Activated naive CD8-positive, alpha-beta T cell treated with anti-CD3 and anti-CD28 coated beads for 36 hours (primary cell): ENCODE measurements at regions not wholly inside any gene's neighbourhood (a gene's known extent, or its start where the extent isn't known, plus 50 kb on each side); places are given as distances from the start of the nearest gene placed in this dataset.
"Not testable (repeated sequence)": the region's sequence is repeated elsewhere in the genome, so short reads cannot be mapped to it uniquely, and the experiment has no call there.

ENCODE experiments used
- DNase-seq: peaks from one replicate; pipeline ENCODE4 v3.0.0; 2021
- H3K27ac Mint-ChIP-seq: one replicate; pipeline ENCODE4 v1.8.0; 2022; ENCODE audit warnings: mild to moderate bottlenecking, moderate library complexity, mixed read lengths
- H3K27me3 Mint-ChIP-seq: one replicate; pipeline ENCODE4 v1.8.0; 2022; ENCODE audit warnings: mild to moderate bottlenecking, mixed read lengths
- H3K36me3 Mint-ChIP-seq: one replicate; pipeline ENCODE4 v1.8.0; 2021; ENCODE audit warnings: mild to moderate bottlenecking, mixed read lengths
- H3K4me1 Mint-ChIP-seq: one replicate; pipeline ENCODE4 v1.8.0; 2021; ENCODE audit warnings: mixed read lengths
- H3K4me3 Mint-ChIP-seq: one replicate; pipeline ENCODE4 v1.8.0; 2022; ENCODE audit warnings: mild to moderate bottlenecking, moderate library complexity, mixed read lengths
- H3K9me3 Mint-ChIP-seq: one replicate; pipeline ENCODE4 v1.8.0; 2022; ENCODE audit warnings: mixed read lengths

DNA sequence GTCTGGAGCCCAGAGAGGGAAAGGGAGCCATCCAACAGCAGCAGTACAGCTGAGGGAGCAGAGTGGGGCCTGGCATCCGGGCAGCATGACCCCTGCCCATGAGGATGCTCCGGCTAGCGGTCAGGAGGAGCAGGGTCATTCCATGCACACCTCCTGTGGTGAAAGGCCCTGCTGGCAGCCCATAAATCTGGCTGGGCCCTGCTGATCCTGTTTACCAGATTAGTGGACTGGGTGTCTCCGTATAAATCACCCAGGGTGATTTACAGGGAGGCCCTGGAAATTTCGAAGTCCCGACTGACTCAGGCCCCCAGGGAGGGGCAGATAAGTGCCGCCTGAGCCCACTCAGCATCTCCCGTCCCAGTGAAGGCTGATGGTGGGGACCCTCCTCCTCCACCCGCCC is 117.6 kb upstream of the HAND1 start:
- no peak overlapping the region for H3K27ac Mint-ChIP-seq
- H3K9me3 Mint-ChIP-seq: no peaks in the 10 kb centered on the region
- DNase-seq: no peak
- H3K36me3 Mint-ChIP-seq: no peaks in the 10 kb centered on the region
- H3K27me3 Mint-ChIP-seq: peaks cover 8% of the 10 kb centered on the region
- no peaks in the 10 kb centered on the region for H3K4me1 Mint-ChIP-seq
- no peak overlapping the region for H3K4me3 Mint-ChIP-seq

DNA sequence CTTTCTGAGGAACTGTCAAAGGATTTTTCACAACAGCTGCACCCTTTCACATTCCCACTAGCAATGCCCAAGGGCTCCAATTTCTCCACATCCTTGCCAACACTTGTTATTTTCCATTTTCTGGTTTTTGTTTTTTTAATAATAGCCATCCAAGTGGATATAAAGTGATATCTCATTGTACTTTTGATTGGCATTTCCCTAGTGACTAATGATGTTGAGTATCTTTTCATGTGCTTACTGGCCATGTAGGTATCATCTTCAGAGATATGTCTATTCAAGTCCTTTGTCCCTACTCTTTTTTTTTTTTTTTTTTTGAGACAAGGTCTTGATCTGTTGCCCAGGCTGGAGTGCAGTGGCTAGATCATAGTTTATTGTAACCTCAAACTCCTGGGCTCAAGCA is 115.8 kb upstream of the HAND1 start:
- peaks cover 8% of the 10 kb centered on the region for H3K27me3 Mint-ChIP-seq
- H3K36me3 Mint-ChIP-seq: no peaks in the 10 kb centered on the region
- H3K27ac Mint-ChIP-seq: no peak overlapping the region
- H3K4me3 Mint-ChIP-seq: no peak overlapping the region
- no peaks in the 10 kb centered on the region for H3K9me3 Mint-ChIP-seq
- no peak for DNase-seq
- no peaks in the 10 kb centered on the region for H3K4me1 Mint-ChIP-seq

DNA sequence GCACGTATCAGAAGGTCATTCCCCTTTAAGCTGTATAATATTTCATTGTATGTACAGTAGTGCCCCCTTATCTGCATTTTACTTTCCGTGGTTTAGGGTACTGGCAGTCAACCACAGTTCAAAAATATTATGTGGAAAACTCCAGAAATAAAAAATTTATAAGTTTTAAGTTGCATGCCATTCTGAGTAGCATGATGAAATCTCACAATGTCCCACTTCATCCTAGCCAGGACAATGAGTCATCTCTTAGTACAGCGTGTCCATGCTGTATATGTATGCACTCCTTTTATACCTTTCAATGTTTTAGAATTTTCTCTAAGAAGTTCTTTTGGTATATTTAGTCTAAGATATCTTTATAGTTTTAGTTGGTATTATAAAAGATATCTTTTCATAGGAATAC is 115.0 kb upstream of the HAND1 start:
- Mint-ChIP-seq H3K27me3 (peaks cover 10% of the 10 kb centered on the region), H3K4me1 (no peaks in the 10 kb centered on the region), H3K36me3 (no peaks in the 10 kb centered on the region), H3K27ac (no peak overlapping the region), H3K9me3 (no peaks in the 10 kb centered on the region), H3K4me3 (no peak overlapping the region)
- no peak for DNase-seq

DNA sequence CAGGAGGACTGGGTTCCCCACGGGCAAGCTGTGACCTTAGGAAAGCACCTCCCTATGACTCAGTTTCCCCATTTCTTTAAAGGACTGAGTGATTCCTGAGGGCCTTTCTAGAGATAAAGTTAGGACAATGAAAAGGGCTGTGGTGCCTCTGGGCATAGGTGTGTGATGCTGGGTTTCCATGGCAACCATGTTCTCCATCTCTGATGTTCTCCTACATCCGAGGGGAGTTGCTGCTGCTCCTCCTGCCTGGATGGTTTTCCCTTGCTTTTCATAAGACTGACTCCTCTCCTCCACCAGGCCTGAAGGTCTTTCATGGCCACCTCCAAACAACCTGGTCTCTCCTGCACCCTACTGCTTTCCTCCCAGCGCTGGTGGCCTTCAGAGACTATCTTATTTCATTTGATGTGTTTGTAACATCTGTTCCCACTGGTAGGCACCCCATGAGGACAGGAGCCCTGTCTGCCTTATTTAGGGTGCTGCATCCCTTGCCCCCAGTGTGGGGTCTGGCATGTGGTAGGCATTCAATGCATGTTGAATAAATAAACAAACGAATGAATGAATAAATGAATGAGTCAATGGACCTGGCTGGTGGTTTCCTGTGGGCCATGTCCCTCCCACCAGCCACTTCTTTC is 112.2 kb upstream of the HAND1 start:
- Mint-ChIP-seq H3K9me3 (no peaks in the 10 kb centered on the region), H3K4me1 (no peaks in the 10 kb centered on the region)

DNA sequence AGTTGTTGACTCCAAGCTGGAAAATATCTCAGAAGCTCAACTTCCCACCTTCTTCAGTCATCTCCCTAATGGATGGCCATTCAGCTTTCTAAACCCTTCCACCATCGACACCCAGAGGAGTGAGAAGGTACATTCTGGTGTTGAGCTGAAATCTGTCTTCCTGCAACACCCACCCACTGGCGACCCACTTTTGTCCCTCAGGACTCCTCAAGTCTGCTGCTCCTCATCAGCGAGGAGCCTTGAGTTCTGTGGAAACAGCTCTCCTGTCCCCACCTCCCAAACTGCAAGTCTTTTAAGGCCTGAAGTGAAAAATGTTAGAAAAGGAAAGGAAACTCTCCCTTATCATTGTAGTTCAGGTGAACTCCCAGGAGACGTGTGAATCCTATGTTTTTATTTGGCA is 111.5 kb upstream of the HAND1 start:
- H3K27ac Mint-ChIP-seq: no peak overlapping the region
- no peak overlapping the region for H3K4me3 Mint-ChIP-seq
- H3K4me1 Mint-ChIP-seq: no peaks in the 10 kb centered on the region
- peaks cover 26% of the 10 kb centered on the region for H3K27me3 Mint-ChIP-seq
- H3K36me3 Mint-ChIP-seq: no peaks in the 10 kb centered on the region
- H3K9me3 Mint-ChIP-seq: no peaks in the 10 kb centered on the region
- no peak for DNase-seq

More for the DNA sequence above, 112.2 kb upstream of the HAND1 start:
- Mint-ChIP-seq H3K27ac (no peak overlapping the region), H3K4me3 (no peak overlapping the region), H3K36me3 (no peaks in the 10 kb centered on the region), H3K27me3 (peaks cover 22% of the 10 kb centered on the region)
- DNase-seq: no peak

DNA sequence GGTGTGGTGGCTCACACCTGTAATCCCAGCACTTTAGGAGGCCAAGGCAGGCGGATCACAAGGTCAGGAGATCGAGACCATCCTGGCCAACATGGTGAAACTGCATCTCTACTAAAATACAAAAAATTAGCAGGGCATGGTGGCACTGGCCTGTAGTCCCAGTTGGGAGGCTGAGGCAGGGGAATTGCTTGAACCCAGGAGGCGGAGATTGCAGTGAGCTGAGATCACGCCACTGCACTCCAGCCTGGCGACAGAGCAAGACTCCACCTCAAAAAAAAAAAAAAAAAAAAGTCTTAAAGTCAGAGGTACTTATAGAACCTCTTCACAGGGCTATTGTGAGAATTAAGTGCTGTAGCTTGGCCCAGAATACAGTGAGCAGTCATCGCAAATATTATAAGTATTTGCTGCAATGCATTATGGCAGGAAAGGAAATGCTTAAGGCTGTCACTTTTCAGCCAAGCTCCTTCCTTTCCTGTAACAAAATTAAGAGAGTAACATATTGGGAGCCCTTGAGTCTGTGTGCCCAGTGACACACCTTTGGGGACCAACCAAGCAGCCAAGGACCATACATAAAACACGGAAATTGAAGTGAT is 110.9 kb upstream of the HAND1 start:
- H3K4me1 Mint-ChIP-seq, DNase-seq: not testable (repeated sequence)

DNA sequence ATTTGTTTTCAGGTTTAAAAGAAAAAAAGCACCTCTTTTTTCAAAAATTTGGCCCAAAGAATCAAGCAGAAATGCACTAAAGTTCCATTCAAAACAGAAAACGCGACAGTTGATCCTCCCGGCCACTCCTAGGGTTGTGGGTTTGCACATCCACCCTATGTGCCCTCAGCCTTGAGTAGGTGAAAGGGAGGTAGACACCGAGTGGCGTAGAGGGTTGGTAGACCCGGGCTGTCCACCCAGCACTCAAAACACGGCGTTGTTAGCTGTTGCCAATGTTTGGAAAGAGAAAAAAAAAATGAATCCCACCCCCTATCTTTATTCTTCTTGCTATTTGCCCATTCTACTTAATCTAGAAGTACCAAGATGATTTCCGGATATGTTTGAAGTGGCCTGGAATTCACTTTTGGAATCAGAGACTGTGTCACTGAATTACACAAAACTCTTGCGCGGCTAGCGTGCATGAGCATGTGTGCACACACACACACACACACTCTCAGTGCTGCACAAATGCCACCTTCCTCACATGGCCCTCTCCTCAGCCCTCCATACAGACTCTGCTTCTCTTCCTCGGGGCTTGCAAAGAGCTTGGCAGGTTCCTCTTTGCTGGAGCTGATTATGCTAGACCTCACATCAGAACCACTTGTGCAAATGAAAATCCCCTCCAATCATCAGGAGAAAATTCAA is 110.2 kb upstream of the HAND1 start:
- Mint-ChIP-seq H3K9me3 (no peaks in the 10 kb centered on the region), H3K4me3 (no peak overlapping the region), H3K4me1 (no peaks in the 10 kb centered on the region), H3K27me3 (peaks cover 34% of the 10 kb centered on the region), H3K36me3 (no peaks in the 10 kb centered on the region), H3K27ac (no peak overlapping the region)
- no peak for DNase-seq

More for the DNA sequence above, 110.9 kb upstream of the HAND1 start:
- H3K9me3 Mint-ChIP-seq, H3K36me3 Mint-ChIP-seq, H3K27ac Mint-ChIP-seq, H3K4me3 Mint-ChIP-seq: not testable (repeated sequence)
- peaks cover 28% of the 10 kb centered on the region for H3K27me3 Mint-ChIP-seq

DNA sequence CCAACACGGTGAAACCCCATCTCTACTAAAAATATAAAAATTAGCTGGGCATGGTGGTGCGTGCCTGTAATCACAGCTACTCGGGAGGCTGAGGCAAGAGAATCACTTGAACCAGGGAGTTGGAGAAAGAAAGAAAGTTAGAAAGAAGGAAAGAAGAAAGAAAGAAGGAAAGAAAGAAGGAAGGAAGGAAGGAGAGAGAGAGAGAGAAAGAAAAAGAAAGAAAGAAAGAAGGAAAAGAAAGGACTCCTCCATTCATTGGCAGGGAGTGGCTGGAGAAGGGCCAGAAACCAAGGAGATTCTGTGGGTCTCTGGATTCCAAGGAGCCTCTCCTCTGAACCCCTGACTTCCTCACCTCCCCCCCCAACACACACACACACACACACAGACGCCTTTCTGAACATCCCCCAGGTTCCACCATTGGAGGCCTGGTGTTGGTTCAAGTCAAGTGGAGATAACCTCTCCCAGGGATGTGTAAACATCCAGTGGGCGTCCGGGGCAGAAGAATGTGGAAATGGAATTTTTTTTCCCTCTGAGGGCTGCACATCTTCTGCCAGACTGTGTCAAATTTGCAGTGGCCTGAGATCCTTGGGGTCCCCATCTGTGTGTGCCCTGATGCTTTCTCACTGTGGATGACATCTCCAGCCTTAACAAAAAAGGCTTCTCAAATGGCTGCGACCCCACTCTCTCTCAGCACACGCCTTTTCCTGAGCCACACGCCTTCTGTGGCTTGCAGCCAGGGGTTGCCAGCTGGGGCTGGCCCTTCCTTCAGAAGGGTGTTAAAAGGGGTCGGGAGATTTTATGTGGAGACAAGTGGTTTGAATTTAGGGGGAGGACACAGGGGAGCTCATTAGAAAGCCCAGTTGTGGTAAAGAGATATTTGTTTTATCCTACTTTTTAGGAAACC is 109.3 kb upstream of the HAND1 start:
- H3K27me3 Mint-ChIP-seq: peaks cover 41% of the 10 kb centered on the region
- H3K4me1 Mint-ChIP-seq: no peaks in the 10 kb centered on the region
- H3K4me3 Mint-ChIP-seq: no peak overlapping the region
- H3K9me3 Mint-ChIP-seq: no peaks in the 10 kb centered on the region
- no peak overlapping the region for H3K27ac Mint-ChIP-seq
- no peaks in the 10 kb centered on the region for H3K36me3 Mint-ChIP-seq
- DNase-seq: no peak

DNA sequence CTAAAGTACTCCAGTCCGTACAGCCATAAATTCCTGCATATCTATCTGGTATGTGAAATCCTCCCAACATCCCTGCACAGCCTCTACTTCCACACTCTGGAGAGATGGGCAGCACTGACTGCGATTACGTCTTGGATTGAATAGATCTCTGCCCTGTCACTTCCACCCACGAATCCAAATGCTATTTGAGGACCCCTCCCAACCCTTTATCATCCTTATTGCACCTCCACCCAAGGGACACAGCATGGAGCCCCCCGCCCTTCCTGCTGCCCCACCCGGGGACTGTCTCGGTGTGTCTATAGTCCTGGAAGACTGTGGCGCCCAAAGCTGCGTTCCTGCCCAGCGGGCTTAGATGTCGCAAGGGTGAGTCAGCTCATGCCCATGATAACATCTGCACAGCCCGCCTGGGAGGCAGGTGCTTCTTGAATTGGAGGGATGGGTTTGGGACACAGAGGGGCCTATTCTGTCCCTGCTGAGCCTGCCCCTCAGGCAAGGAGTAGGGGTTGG is 105.7 kb upstream of the HAND1 start:
- Mint-ChIP-seq H3K4me1 (no peaks in the 10 kb centered on the region), H3K4me3 (no peak overlapping the region), H3K27me3 (peaks cover 35% of the 10 kb centered on the region), H3K27ac (no peak overlapping the region), H3K9me3 (no peaks in the 10 kb centered on the region), H3K36me3 (no peaks in the 10 kb centered on the region)
- no peak for DNase-seq

DNA sequence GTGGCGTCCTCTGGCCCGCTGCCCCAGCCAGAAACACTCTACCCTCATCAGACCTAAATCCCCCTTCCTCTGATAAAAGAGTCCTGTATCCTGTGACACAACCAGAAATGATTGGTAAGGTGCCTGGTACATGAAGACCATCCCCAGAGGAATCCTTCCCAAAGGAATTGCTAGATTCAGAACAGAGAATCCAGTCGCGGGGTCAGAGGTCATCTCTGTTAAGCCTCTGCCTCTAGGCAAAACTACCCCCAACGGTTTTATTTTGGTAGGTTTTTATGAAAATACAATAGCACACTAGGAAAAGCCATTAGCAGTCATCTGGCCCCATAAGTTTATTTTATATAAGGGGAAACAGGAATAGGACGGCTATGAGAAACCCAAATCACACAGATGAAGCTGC is 102.4 kb upstream of the HAND1 start:
- H3K27ac Mint-ChIP-seq: no peak overlapping the region
- no peak for DNase-seq
- H3K4me1 Mint-ChIP-seq: no peaks in the 10 kb centered on the region
- no peaks in the 10 kb centered on the region for H3K36me3 Mint-ChIP-seq
- H3K9me3 Mint-ChIP-seq: no peaks in the 10 kb centered on the region
- H3K27me3 Mint-ChIP-seq: peaks cover 41% of the 10 kb centered on the region
- no peak overlapping the region for H3K4me3 Mint-ChIP-seq

DNA sequence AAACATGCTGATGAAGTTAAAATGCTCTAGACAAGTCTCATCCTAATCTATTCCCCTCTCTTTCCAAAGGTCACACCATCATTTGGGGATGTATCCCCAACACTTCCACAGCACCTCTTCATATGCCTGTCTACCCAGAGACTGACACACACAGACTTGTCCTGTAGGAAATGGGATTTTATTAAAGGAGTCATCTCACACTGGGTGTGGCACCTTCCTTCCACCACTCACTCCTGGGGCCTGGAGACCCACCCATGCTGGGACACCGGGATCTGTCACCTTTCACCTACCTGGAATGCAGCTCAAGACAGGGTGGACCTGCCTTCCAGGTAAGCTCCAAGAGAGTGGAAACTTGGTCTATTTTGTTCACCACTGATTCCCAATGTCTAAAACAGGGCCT is 99.4 kb upstream of the HAND1 start:
- H3K27ac Mint-ChIP-seq: no peak overlapping the region
- no peak overlapping the region for H3K4me3 Mint-ChIP-seq
- H3K4me1 Mint-ChIP-seq: no peaks in the 10 kb centered on the region
- DNase-seq: no peak
- peaks cover 33% of the 10 kb centered on the region for H3K27me3 Mint-ChIP-seq
- H3K9me3 Mint-ChIP-seq: no peaks in the 10 kb centered on the region
- H3K36me3 Mint-ChIP-seq: no peaks in the 10 kb centered on the region

DNA sequence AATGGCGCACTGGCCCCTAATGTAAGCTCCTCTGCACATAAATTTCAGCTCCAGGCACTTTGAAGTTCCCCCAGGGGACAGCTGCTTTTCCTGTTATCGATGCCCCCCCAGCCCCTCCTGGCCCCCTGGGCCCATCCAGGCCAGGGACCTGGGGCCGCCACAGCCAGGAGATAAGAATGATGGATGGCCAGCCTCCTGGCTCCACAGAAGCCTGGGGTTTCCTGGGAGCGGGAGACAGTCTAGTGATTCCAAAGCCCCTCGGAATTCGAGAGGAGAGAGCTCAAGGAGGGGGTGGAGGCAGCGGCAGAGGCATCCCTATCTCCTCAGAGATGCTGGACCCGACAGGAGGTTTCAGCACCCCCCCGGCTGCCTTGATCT is 98.4 kb upstream of the HAND1 start:
- H3K36me3 Mint-ChIP-seq: no peaks in the 10 kb centered on the region
- DNase-seq: no peak
- no peaks in the 10 kb centered on the region for H3K9me3 Mint-ChIP-seq
- H3K4me3 Mint-ChIP-seq: no peak overlapping the region
- H3K27me3 Mint-ChIP-seq: peaks cover 33% of the 10 kb centered on the region
- no peaks in the 10 kb centered on the region for H3K4me1 Mint-ChIP-seq
- H3K27ac Mint-ChIP-seq: no peak overlapping the region

DNA sequence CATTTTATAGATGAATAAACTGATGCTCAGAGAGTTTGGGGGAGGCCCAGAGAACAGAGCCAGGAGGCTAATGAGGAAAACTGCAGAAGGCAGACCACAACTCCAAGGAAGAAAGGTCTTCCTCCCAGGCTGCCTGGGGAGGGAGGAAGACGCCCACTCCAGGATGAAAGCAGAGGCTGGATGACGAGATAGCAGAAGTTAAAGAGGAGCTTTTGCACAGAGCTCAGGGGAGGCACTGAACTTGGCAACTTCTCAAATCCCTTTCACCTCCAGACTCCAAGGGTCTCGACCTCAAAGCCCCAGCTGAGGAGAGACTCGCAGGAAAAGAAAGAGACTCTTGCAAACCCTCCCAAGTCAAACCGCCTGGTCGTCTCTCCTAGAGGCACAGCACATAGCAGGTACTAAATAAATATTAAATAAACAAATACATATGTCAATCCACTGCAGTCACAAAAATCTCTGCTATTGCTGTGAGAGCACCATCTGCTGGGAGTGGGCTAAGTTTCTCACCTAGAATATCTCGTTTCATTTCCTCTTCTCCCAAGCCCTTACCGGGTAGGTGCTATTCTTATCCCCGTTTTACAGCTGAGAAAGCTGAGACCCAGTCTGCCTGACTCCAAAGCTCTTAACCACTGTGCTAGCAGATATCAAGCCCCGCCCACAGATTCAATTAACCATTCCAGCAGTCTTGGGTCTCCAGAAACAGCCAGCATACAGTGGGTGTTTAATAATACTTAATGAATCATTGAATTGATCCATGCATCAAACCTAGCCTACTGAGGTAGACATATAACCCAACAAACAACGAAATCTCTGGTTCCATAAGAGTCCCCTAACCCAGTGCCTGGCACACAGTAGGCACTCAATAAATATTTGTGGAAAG is 97.8 kb upstream of the HAND1 start:
- no peak overlapping the region for H3K27ac Mint-ChIP-seq
- H3K4me3 Mint-ChIP-seq: no peak overlapping the region
- no peaks in the 10 kb centered on the region for H3K9me3 Mint-ChIP-seq
- peaks cover 33% of the 10 kb centered on the region for H3K27me3 Mint-ChIP-seq
- DNase-seq: no peak
- H3K36me3 Mint-ChIP-seq: no peaks in the 10 kb centered on the region
- no peaks in the 10 kb centered on the region for H3K4me1 Mint-ChIP-seq

DNA sequence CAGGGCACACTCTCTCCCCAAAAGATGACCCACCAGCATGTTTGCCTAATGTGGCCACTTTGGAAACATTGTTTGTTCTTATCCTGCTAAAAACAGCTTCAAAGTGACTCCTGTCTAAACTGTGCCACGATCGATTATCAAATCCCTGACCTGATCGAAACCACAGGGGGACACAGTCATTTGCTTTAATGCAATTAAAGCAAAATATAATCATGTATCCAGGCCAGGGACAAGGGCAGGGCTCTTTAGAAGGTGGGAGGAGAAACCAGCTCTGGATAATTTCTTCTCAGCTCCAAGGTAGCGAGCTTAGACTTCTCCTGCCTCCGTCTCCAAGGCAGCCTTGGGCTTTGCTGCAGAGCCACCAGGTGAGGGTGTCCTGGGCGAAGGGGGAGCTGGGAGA is 95.0 kb upstream of the HAND1 start:
- H3K27me3 Mint-ChIP-seq: peaks cover 27% of the 10 kb centered on the region
- no peak overlapping the region for H3K27ac Mint-ChIP-seq
- H3K4me3 Mint-ChIP-seq: no peak overlapping the region
- H3K9me3 Mint-ChIP-seq: no peaks in the 10 kb centered on the region
- no peaks in the 10 kb centered on the region for H3K4me1 Mint-ChIP-seq
- no peak for DNase-seq
- no peaks in the 10 kb centered on the region for H3K36me3 Mint-ChIP-seq
